GM18517 (cell line): ENCODE measurements at regions not wholly inside any gene's neighbourhood (a gene's known extent, or its start where the extent isn't known, plus 50 kb on each side); places are given as distances from the start of the nearest gene placed in this dataset.
"Not testable (repeated sequence)": the region's sequence is repeated elsewhere in the genome, so short reads cannot be mapped to it uniquely, and the experiment has no call there.

ENCODE experiments used
- ATAC-seq: cut with Tn5 transposase; IDR thresholded peaks from one replicate; pipeline ENCODE4 v1.9.1; 2021; ENCODE audit warnings: mild to moderate bottlenecking, moderate library complexity; ENCODE audit not compliant: unreplicated experiment

GRCh38 chr16:85533593-85533992, 79.5 kb upstream of the GSE1 start:
- ATAC-seq: not testable (repeated sequence)

- no peak for ATAC-seq
These were observed 78.4 kb upstream of the GSE1 start for GRCh38 chr16:85534536-85535351.

- no peak for ATAC-seq
These were observed 77.6 kb upstream of the GSE1 start for GRCh38 chr16:85535352-85536072.

GRCh38 chr16:85536073-85536410, 77.1 kb upstream of the GSE1 start:
- ATAC-seq: no peak

GRCh38 chr16:85536411-85537330, 76.5 kb upstream of the GSE1 start:
- no peak for ATAC-seq

GRCh38 chr16:85537331-85537788, 75.8 kb upstream of the GSE1 start:
- ATAC-seq: no peak

GRCh38 chr16:85537795-85538401, 75.2 kb upstream of the GSE1 start:
- no peak for ATAC-seq

GRCh38 chr16:85539084-85539483, 74.0 kb upstream of the GSE1 start:
- ATAC-seq: no peak

- no peak for ATAC-seq
These were observed 73.4 kb upstream of the GSE1 start for GRCh38 chr16:85539629-85540291.

GRCh38 chr16:85541181-85541580, 71.9 kb upstream of the GSE1 start:
- no peak for ATAC-seq

GRCh38 chr16:85541619-85541979, 71.5 kb upstream of the GSE1 start:
- no peak for ATAC-seq

- ATAC-seq: no peak
These were observed 70.9 kb upstream of the GSE1 start for GRCh38 chr16:85541980-85542900.

- ATAC-seq: no peak
These were observed 69.6 kb upstream of the GSE1 start for GRCh38 chr16:85543536-85543935.

- ATAC-seq: no peak
These were observed 69.1 kb upstream of the GSE1 start for GRCh38 chr16:85544016-85544415.

GRCh38 chr16:85544668-85545067, 68.5 kb upstream of the GSE1 start:
- ATAC-seq: no peak

GRCh38 chr16:85545227-85545818, 67.8 kb upstream of the GSE1 start:
- no peak for ATAC-seq

- ATAC-seq: no peak
These were observed 66.3 kb upstream of the GSE1 start for GRCh38 chr16:85546585-85547447.

- no peak for ATAC-seq
These were observed 64.7 kb upstream of the GSE1 start for GRCh38 chr16:85548375-85548774.
